Smooth muscle cell (in vitro differentiated cells): ENCODE measurements at regions not wholly inside any gene's neighbourhood (a gene's known extent, or its start where the extent isn't known, plus 50 kb on each side); places are given as distances from the start of the nearest gene placed in this dataset.

Experiments used
- DNase-seq: peaks from one replicate; lab custom pipeline; 2025; ENCODE audit not compliant: unreplicated experiment; lab: John Stamatoyannopoulos, UW
- H2AFZ ChIP-seq: fragments of 200-600 bp; sonication (generic); 2 replicates; pipeline ENCODE4 v1.6.0; 2016; ENCODE audit warnings: antibody characterized with exemption, low read depth, mild to moderate bottlenecking
- H3F3A ChIP-seq: fragments of 200-600 bp; sonication (generic); 2 replicates; pipeline ENCODE4 v1.6.0; 2017; ENCODE audit warnings: antibody characterized with exemption, low read depth
- H3K27ac ChIP-seq: fragments of 200-600 bp; sonication (generic); 2 replicates; pipeline ENCODE4 v1.5.1; 2016; ENCODE audit warnings: low read depth, mild to moderate bottlenecking
- H3K27me3 ChIP-seq: fragments of 200-600 bp; sonication (generic); 2 replicates; pipeline ENCODE4 v1.6.1; 2016; ENCODE audit warnings: low read depth, mild to moderate bottlenecking
- H3K36me3 ChIP-seq: fragments of 200-600 bp; sonication (generic); 2 replicates; pipeline ENCODE4 v1.5.1; 2016; ENCODE audit warnings: low read depth
- H3K4me1 ChIP-seq: fragments of 200-600 bp; sonication (generic); 2 replicates; pipeline ENCODE4 v1.5.1; 2016; ENCODE audit warnings: low read depth
- H3K4me2 ChIP-seq: fragments of 200-600 bp; sonication (generic); 2 replicates; pipeline ENCODE4 v1.6.0; 2016; ENCODE audit warnings: mild to moderate bottlenecking
- H3K4me3 ChIP-seq: fragments of 200-600 bp; sonication (generic); 2 replicates; pipeline ENCODE4 v1.5.1; 2016; ENCODE audit warnings: mild to moderate bottlenecking
- H3K79me2 ChIP-seq: fragments of 200-600 bp; sonication (generic); 2 replicates; pipeline ENCODE4 v1.6.0; 2016; ENCODE audit warnings: low read depth, mild to moderate bottlenecking
- H3K9ac ChIP-seq: fragments of 200-600 bp; sonication (generic); 2 replicates; pipeline ENCODE4 v1.6.0; 2016; ENCODE audit warnings: low read depth
- H3K9me3 ChIP-seq: fragments of 200-600 bp; sonication (generic); replicated peaks from 2 replicates; pipeline ENCODE4 v1.5.1; 2016; ENCODE audit warnings: low read depth
- H4K20me1 ChIP-seq: fragments of 200-600 bp; sonication (generic); 2 replicates; pipeline ENCODE4 v1.6.0; 2016; ENCODE audit warnings: low read depth
- WGBS: methylation state at CpG from one replicate; pipeline ENCODE4 v1.1.7; 2016; ENCODE audit warnings: low lambda C conversion rate; 5-methylcytosine and 5-hydroxymethylcytosine counted together
- TF ChIP-seq, protein P1 (sequence below): fragments of 200-600 bp; sonication (generic); IDR thresholded peaks from 2 replicates; pipeline ENCODE4 v1.5.1; 2017; ENCODE audit warnings: borderline replicate concordance, mild to moderate bottlenecking, antibody characterized with exemption; ENCODE audit not compliant: insufficient read depth, poor library complexity, severe bottlenecking

DNA sequence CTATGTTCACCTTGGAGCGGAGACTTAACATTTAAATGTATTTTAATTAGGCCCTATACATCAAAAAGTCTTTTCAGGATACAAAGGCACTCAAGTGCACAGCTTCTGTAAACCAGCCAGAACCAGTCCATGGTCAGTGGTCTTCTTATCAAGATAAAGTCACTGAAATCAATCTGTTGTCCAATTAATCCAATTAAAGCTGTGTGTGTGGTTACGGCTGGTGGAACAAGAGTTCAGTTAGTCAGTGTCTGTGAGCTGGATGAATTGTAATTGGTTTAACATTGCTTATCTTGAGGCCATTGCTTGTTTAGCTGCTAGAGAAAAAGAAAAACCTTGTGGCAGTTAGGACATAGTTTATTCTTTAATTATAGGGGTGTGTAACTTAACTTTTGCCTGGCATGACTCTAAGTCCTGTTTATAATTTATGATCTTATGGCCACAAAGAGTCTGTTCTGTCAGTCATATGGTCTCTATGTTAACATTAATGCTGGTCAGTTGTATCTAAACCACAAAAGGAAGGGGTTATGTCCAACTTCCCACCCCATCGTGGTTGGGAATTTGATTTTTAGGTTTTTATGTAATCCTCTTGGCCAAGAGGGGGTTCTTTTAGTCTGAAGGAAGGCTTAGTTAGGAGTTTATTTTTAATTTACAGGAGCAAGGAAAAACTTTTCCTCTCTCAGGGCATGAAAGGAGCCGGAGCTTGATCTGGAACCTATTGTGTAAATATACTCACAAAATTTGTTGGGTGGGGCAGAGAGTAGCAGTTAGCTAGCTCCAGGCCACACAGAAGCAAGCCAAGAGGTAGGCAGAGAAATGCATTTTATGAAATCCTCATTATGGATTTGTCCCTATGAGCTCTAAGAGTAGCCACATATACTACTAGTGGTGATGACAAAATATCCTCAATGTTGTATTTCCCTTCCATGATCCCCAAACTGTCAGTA is 665.7 kb upstream of the ACTRT1 start:
- no peak overlapping the region for H3K4me3 ChIP-seq
- H3K27ac ChIP-seq, result no peak overlapping the region
- no peak overlapping the region for H2AFZ ChIP-seq
- no peak overlapping the region for H3K4me2 ChIP-seq
- H3K9me3 ChIP-seq, result no peaks in the 10 kb centered on the region
- H3K27me3 ChIP-seq, result no peaks in the 10 kb centered on the region
- H4K20me1 ChIP-seq, result no peaks in the 10 kb centered on the region
- no peak for DNase-seq
- H3K9ac ChIP-seq, result no peak overlapping the region
- H3K4me1 ChIP-seq, result no peaks in the 10 kb centered on the region
- WGBS, result 59% methylated on average over 4 of the region's 4 CpGs
- TF ChIP-seq, protein P1, sequence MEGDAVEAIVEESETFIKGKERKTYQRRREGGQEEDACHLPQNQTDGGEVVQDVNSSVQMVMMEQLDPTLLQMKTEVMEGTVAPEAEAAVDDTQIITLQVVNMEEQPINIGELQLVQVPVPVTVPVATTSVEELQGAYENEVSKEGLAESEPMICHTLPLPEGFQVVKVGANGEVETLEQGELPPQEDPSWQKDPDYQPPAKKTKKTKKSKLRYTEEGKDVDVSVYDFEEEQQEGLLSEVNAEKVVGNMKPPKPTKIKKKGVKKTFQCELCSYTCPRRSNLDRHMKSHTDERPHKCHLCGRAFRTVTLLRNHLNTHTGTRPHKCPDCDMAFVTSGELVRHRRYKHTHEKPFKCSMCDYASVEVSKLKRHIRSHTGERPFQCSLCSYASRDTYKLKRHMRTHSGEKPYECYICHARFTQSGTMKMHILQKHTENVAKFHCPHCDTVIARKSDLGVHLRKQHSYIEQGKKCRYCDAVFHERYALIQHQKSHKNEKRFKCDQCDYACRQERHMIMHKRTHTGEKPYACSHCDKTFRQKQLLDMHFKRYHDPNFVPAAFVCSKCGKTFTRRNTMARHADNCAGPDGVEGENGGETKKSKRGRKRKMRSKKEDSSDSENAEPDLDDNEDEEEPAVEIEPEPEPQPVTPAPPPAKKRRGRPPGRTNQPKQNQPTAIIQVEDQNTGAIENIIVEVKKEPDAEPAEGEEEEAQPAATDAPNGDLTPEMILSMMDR, result no peak
- H3F3A ChIP-seq, result no peaks in the 10 kb centered on the region
- no peaks in the 10 kb centered on the region for H3K36me3 ChIP-seq
- no peaks in the 10 kb centered on the region for H3K79me2 ChIP-seq

DNA sequence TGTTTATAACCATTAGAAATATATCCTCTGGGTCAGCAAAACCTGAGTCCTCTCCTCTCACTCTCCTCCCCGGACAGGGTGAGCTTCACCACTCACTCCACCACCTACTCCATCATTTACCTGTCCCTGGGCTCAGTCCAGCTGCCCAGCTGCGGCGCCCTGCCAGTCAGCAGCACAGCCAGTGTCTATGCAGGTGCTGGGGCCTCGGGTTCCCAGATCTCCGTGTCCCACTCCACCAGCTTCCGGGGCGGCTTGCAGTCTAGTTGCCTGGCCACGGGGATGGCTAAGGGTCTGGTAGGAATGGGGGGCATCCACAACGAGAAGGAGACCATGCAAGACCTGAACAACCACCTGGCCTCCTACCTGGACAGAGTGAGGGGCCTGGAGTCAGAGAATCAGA is 662.2 kb upstream of the ACTRT1 start:
- Histone ChIP-seq H3K79me2 (no peaks in the 10 kb centered on the region), H3K27me3 (no peaks in the 10 kb centered on the region), H3K4me1 (no peaks in the 10 kb centered on the region), H3K9ac (no peak overlapping the region), H3K9me3 (no peaks in the 10 kb centered on the region), H2AFZ (no peak overlapping the region), H3K36me3 (no peaks in the 10 kb centered on the region), H3K4me3 (no peak overlapping the region), H3K27ac (no peak overlapping the region), H3F3A (no peaks in the 10 kb centered on the region), H3K4me2 (no peak overlapping the region), H4K20me1 (no peaks in the 10 kb centered on the region)
- 86% methylated on average over 9 of the region's 9 CpGs for WGBS
- DNase-seq, result no peak
- TF ChIP-seq, protein P1, result no peak

DNA sequence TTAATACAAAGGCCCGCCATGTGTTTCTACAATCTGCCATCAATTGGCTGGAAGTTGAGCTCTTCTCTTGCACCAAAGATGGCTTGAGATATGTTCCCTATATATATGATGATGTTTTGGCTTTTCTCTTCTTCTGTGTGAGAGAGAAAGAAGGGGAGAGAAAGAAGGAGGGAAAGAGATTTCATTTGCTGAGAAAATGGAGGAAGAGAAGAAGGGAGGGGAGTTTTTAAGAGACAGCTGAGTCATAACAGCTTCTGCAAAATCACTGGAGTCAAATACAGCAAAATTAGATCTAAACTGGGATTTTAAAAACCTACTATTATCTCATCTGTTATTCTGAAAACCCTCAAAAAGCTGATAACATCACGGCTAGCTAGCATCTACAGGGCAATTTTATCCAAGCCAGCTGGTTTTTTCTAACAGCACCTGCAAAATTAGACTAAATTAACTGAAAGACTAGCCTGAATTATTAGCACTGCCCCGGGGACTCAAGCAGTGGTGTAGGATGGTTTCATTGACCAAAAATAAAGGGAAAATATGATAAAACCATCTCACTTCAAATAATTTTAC is 647.6 kb upstream of the ACTRT1 start:
- H3K9me3 ChIP-seq, result no peaks in the 10 kb centered on the region
- TF ChIP-seq, protein P1, result no peak
- no peaks in the 10 kb centered on the region for H3K4me1 ChIP-seq
- H3K9ac ChIP-seq, result no peak overlapping the region
- DNase-seq, result no peak
- no peak overlapping the region for H3K27ac ChIP-seq
- 62% methylated on average over 3 of the region's 3 CpGs for WGBS
- H3K4me2 ChIP-seq, result no peak overlapping the region
- no peaks in the 10 kb centered on the region for H3K79me2 ChIP-seq
- no peaks in the 10 kb centered on the region for H4K20me1 ChIP-seq
- no peaks in the 10 kb centered on the region for H3F3A ChIP-seq
- no peak overlapping the region for H2AFZ ChIP-seq
- H3K27me3 ChIP-seq, result no peaks in the 10 kb centered on the region
- no peak overlapping the region for H3K4me3 ChIP-seq
- H3K36me3 ChIP-seq, result no peaks in the 10 kb centered on the region
